Panc1 (cell line): ENCODE measurements at regions not wholly inside any gene's neighbourhood (a gene's known extent, or its start where the extent isn't known, plus 50 kb on each side); places are given as distances from the start of the nearest gene placed in this dataset.

Experiments
- POLR2AphosphoS5 ChIP-seq: IDR thresholded peaks from 2 replicates; pipeline ENCODE4 v1.6.1; 2012; ENCODE audit warnings: mild to moderate bottlenecking, low read depth, low read length, moderate library complexity
- SIN3A ChIP-seq: IDR thresholded peaks from 2 replicates; pipeline ENCODE4 v1.6.1; 2012; ENCODE audit warnings: low read depth, mild to moderate bottlenecking, low read length, moderate library complexity, borderline replicate concordance; ENCODE audit not compliant: insufficient read depth
- TCF7L2 ChIP-seq: IDR thresholded peaks from 2 replicates; pipeline ENCODE4 v1.6.1; 2011; ENCODE audit warnings: mild to moderate bottlenecking, low read depth, low read length, inconsistent platforms
- TF ChIP-seq, protein P1 (sequence below): fragments of 450-650 bp; IDR thresholded peaks from 2 replicates; pipeline ENCODE4 v1.5.1; 2017; ENCODE audit warnings: mild to moderate bottlenecking
- TF ChIP-seq, protein P2 (sequence below), 2 experiments: IDR thresholded peaks; 2 replicates each; pipeline ENCODE4 v1.6.1; 2011 to 2012; ENCODE audit warnings: low read depth in 2 of 2, control low read depth in 1 of 2, low read length in 1 of 2, mild to moderate bottlenecking in 1 of 2, moderate library complexity in 1 of 2; ENCODE audit not compliant: insufficient read depth in 1 of 2

DNA sequence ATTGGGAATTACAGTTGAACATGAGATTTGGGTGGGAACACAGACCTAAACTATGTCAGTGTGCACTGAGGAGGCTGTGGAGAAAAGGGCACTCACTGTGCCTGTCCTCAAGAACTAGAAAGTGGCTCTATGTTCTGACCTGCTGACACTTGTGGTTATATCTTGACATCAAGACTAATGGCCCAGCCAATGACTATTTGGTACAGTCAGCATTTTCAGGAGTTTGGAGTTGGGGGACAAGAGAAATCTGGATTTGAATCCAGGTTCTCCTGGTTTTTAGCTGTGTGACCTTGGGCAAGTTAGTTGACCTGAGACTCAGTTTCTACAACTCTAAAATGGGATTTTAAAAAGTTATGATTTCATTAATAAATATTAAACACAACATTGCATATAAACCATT is 647.0 kb upstream of the CFAP20DC start:
- TF ChIP-seq, protein P1, sequence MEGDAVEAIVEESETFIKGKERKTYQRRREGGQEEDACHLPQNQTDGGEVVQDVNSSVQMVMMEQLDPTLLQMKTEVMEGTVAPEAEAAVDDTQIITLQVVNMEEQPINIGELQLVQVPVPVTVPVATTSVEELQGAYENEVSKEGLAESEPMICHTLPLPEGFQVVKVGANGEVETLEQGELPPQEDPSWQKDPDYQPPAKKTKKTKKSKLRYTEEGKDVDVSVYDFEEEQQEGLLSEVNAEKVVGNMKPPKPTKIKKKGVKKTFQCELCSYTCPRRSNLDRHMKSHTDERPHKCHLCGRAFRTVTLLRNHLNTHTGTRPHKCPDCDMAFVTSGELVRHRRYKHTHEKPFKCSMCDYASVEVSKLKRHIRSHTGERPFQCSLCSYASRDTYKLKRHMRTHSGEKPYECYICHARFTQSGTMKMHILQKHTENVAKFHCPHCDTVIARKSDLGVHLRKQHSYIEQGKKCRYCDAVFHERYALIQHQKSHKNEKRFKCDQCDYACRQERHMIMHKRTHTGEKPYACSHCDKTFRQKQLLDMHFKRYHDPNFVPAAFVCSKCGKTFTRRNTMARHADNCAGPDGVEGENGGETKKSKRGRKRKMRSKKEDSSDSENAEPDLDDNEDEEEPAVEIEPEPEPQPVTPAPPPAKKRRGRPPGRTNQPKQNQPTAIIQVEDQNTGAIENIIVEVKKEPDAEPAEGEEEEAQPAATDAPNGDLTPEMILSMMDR: no peak
- TF ChIP-seq POLR2AphosphoS5 (no peak), TCF7L2 (no peak), SIN3A (no peak)
- TF ChIP-seq, protein P2, sequence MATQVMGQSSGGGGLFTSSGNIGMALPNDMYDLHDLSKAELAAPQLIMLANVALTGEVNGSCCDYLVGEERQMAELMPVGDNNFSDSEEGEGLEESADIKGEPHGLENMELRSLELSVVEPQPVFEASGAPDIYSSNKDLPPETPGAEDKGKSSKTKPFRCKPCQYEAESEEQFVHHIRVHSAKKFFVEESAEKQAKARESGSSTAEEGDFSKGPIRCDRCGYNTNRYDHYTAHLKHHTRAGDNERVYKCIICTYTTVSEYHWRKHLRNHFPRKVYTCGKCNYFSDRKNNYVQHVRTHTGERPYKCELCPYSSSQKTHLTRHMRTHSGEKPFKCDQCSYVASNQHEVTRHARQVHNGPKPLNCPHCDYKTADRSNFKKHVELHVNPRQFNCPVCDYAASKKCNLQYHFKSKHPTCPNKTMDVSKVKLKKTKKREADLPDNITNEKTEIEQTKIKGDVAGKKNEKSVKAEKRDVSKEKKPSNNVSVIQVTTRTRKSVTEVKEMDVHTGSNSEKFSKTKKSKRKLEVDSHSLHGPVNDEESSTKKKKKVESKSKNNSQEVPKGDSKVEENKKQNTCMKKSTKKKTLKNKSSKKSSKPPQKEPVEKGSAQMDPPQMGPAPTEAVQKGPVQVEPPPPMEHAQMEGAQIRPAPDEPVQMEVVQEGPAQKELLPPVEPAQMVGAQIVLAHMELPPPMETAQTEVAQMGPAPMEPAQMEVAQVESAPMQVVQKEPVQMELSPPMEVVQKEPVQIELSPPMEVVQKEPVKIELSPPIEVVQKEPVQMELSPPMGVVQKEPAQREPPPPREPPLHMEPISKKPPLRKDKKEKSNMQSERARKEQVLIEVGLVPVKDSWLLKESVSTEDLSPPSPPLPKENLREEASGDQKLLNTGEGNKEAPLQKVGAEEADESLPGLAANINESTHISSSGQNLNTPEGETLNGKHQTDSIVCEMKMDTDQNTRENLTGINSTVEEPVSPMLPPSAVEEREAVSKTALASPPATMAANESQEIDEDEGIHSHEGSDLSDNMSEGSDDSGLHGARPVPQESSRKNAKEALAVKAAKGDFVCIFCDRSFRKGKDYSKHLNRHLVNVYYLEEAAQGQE (IDR thresholded peaks at IDR 0.05; ENCODE audit: insufficient read depth in 1 of 2, low read depth in 2 of 2, low read length in 1 of 2): no peak
